ENCODE measurements at regions not wholly inside any gene's neighbourhood (a gene's known extent, or its start where the extent isn't known, plus 50 kb on each side); places are given as distances from the start of the nearest gene placed in this dataset.

GRCh38 chr15:87675271-87675670 lies 581.3 kb downstream of the NTRK3 start:
- ChIA-PET CTCF (no interaction called here), POLR2A (no interaction called here), RAD21 (ENCODE audit: low non-redundant PET in 1 of 2, low total read pairs in 2 of 2, uncharacterized antibody in 2 of 2, unreplicated experiment in 2 of 2) (no interaction called here)
- Histone ChIP-seq H2AFZ (ENCODE audit: low read depth, low read length, poor library complexity, severe bottlenecking) (no peak overlapping the region), H3K79me2 (ENCODE audit: insufficient read depth, low read length) (no peaks in the 10 kb centered on the region), H3K4me2 (ENCODE audit: low read length) (no peak overlapping the region), H3K4me3 (replicated peaks in 1 of 2; ENCODE audit: low read depth in 1 of 2, low read length in 2 of 2) (no peak overlapping the region), H3K36me3 (ENCODE audit: control insufficient read depth in 1 of 2, insufficient read depth in 2 of 2, low read length in 2 of 2) (no peaks in the 10 kb centered on the region), H3K27ac (ENCODE audit: low read depth, low read length) (no peak overlapping the region), H3K27me3 (ENCODE audit: insufficient read depth, low read length) (no peaks in the 10 kb centered on the region), H3K4me1 (ENCODE audit: control insufficient read depth in 1 of 2, insufficient read depth in 2 of 2, low read length in 2 of 2) (no peaks in the 10 kb centered on the region), H3K9me2 (ENCODE audit: insufficient read depth) (no peaks in the 10 kb centered on the region), H3K9ac (ENCODE audit: low read length) (no peak overlapping the region), H3K9me3 (ENCODE audit: control insufficient read depth in 1 of 2, insufficient read depth in 1 of 2, low read depth in 1 of 2, low read length in 2 of 2) (peaks cover 4 to 25% of the 10 kb centered on the region in 2 experiments; a peak in 2 of 4 replicates), H4K20me1 (ENCODE audit: insufficient read depth) (no peaks in the 10 kb centered on the region)
- BruUV-seq (replicated peaks), result no TSS peak
- ATAC-seq, result no peak
- intact Hi-C loops (cut with micrococcal nuclease), result no loop called here
- no peak for TF ChIP-seq EZH2 (IDR thresholded peaks at IDR 0.05)
- no peak for TF ChIP-seq ELF1 (IDR thresholded peaks at IDR 0.05; ENCODE audit: borderline replicate concordance, low read depth)
- TF ChIP-seq JUND (IDR thresholded peaks at IDR 0.05), result no peak
- no peak for TF ChIP-seq CTCF (IDR thresholded peaks at IDR 0.05 in 2 of 3, conservative IDR thresholded peaks at IDR 0.05 in 1 of 3; ENCODE audit: borderline replicate concordance in 1 of 3, insufficient read depth in 1 of 3, low read depth in 2 of 3, low read length in 2 of 3)
- TF ChIP-seq SRF (IDR thresholded peaks at IDR 0.05; ENCODE audit: low read depth), result no peak
- no peak for TF ChIP-seq ZBTB33 (IDR thresholded peaks at IDR 0.05; ENCODE audit: extremely low read depth, insufficient replicate concordance, low read length)
- TF ChIP-seq EGR1 (IDR thresholded peaks at IDR 0.05; ENCODE audit: low read depth), result no peak
- no peak for TF ChIP-seq POLR2AphosphoS5 (IDR thresholded peaks at IDR 0.05; ENCODE audit: low read depth, low read length)
- no peak for TF ChIP-seq YY1 (IDR thresholded peaks at IDR 0.05; ENCODE audit: extremely low read depth, insufficient replicate concordance, low read depth, low read length)
- TF ChIP-seq EZH2phosphoT487 (IDR thresholded peaks at IDR 0.05; ENCODE audit: borderline replicate concordance), result no peak
- no peak for TF ChIP-seq SP1 (IDR thresholded peaks at IDR 0.05; ENCODE audit: low read depth)
- TF ChIP-seq CBX3 (IDR thresholded peaks at IDR 0.05; ENCODE audit: low read depth), result no peak
- no peak for TF ChIP-seq ZFX (IDR thresholded peaks at IDR 0.05)
- TF ChIP-seq POLR2A (IDR thresholded peaks at IDR 0.05; ENCODE audit: borderline replicate concordance, extremely low read depth, insufficient read depth, insufficient read length), result no peak
- no peak for TF ChIP-seq REST (IDR thresholded peaks at IDR 0.05; ENCODE audit: low read depth)
- TF ChIP-seq TCF7L2 (IDR thresholded peaks at IDR 0.05; ENCODE audit: borderline replicate concordance, extremely low read depth, insufficient read depth, insufficient read length), result no peak
- DNase-seq (ENCODE audit: low read depth, low spot score), result no peak
